ENCODE measurements at regions not wholly inside any gene's neighbourhood (a gene's known extent, or its start where the extent isn't known, plus 50 kb on each side); places are given as distances from the start of the nearest gene placed in this dataset.

- TF ChIP-seq CTCF (conservative IDR thresholded peaks at IDR 0.05): no peak
- TF ChIP-seq ZFX (IDR thresholded peaks at IDR 0.05): no peak
Measured at GRCh38 chr12:59118356-59118755, 198.1 kb upstream of the LRIG3 start.
